K562 (cell line): ENCODE measurements at regions not wholly inside any gene's neighbourhood (a gene's known extent, or its start where the extent isn't known, plus 50 kb on each side); places are given as distances from the start of the nearest gene placed in this dataset.

Source experiments
- COPS2 ChIP-seq: fragments of 450-650 bp; conservative IDR thresholded peaks from 2 replicates; pipeline ENCODE4 v1.6.1; 2016; ENCODE audit warnings: mild to moderate bottlenecking, moderate library complexity
- ESRRB ChIP-seq: fragments of 250-450 bp; sonication (Bioruptor Pico); IDR thresholded peaks from 2 replicates; pipeline ENCODE4 v1.5.0; 2020; ENCODE audit warnings: mild to moderate bottlenecking, moderate library complexity, borderline replicate concordance
- FOXP1 ChIP-seq: sonication (generic); formaldehyde crosslinking; IDR thresholded peaks from 2 replicates; pipeline ENCODE4 v1.8.0; 2022; ENCODE audit warnings: mild to moderate bottlenecking, missing genetic modification reagents
- MCM7 ChIP-seq, 2 experiments: fragments of 450-650 bp; IDR thresholded peaks; 2 replicates each; pipeline ENCODE4 v1.6.1; 2016 to 2018
- NR1H2 ChIP-seq: sonication (generic); formaldehyde crosslinking; IDR thresholded peaks from 2 replicates; pipeline ENCODE4 v1.4.0; 2020; ENCODE audit warnings: mild to moderate bottlenecking, missing genetic modification reagents
- SIX5 ChIP-seq, 2 experiments: IDR thresholded peaks; 2 replicates each; pipeline ENCODE4 v1.6.1; 2011; ENCODE audit warnings: low read length in 2 of 2, borderline replicate concordance in 1 of 2, low read depth in 1 of 2, mild to moderate bottlenecking in 1 of 2, moderate library complexity in 1 of 2; ENCODE audit not compliant: insufficient read depth in 1 of 2
- TBP ChIP-seq: optimal IDR thresholded peaks from 2 replicates; pipeline ENCODE3; 2011; ENCODE audit warnings: low read depth, low read length, improper control_type of control experiment
- ZEB2 ChIP-seq: fragments of 450-650 bp; IDR thresholded peaks from 2 replicates; pipeline ENCODE4 v1.6.1; 2016
- ZKSCAN3 ChIP-seq: fragments of 250-450 bp; sonication (Bioruptor Pico); IDR thresholded peaks from 2 replicates; pipeline ENCODE4 v1.4.0; 2020
- ZNF324 ChIP-seq: fragments of 250-450 bp; sonication (Bioruptor Pico); IDR thresholded peaks from 2 replicates; pipeline ENCODE4 v1.4.0; 2020; ENCODE audit warnings: mild to moderate bottlenecking
- ZNF436 ChIP-seq: fragments of 250-450, 450-650 bp; sonication (Bioruptor Pico); formaldehyde crosslinking; IDR thresholded peaks from 2 replicates; pipeline ENCODE4 v1.7.0; 2020; ENCODE audit warnings: mild to moderate bottlenecking
- TF ChIP-seq, protein P1 (sequence below), 2 experiments: IDR thresholded peaks; 2 replicates each; pipeline ENCODE4 v1.6.1; 2011; ENCODE audit warnings: borderline replicate concordance in 1 of 2, control low read depth in 1 of 2, low read depth in 1 of 2, low read length in 1 of 2, mild to moderate bottlenecking in 1 of 2, mixed read lengths in 1 of 2, moderate library complexity in 1 of 2; ENCODE audit not compliant: insufficient read depth in 1 of 2, insufficient read length in 1 of 2, poor library complexity in 1 of 2, severe bottlenecking in 1 of 2; ENCODE audit errors: extremely low read depth in 1 of 2
- TF ChIP-seq, protein P2 (sequence below): fragments of 450-650 bp; IDR thresholded peaks from 2 replicates; pipeline ENCODE4 v1.6.1; 2016; ENCODE audit warnings: mild to moderate bottlenecking, moderate library complexity
- TF ChIP-seq, protein P3 (sequence below): sonication (generic); formaldehyde crosslinking; IDR thresholded peaks from 2 replicates; pipeline ENCODE4 v1.8.0; 2022; ENCODE audit warnings: missing genetic modification reagents, mild to moderate bottlenecking, moderate library complexity, borderline replicate concordance

DNA sequence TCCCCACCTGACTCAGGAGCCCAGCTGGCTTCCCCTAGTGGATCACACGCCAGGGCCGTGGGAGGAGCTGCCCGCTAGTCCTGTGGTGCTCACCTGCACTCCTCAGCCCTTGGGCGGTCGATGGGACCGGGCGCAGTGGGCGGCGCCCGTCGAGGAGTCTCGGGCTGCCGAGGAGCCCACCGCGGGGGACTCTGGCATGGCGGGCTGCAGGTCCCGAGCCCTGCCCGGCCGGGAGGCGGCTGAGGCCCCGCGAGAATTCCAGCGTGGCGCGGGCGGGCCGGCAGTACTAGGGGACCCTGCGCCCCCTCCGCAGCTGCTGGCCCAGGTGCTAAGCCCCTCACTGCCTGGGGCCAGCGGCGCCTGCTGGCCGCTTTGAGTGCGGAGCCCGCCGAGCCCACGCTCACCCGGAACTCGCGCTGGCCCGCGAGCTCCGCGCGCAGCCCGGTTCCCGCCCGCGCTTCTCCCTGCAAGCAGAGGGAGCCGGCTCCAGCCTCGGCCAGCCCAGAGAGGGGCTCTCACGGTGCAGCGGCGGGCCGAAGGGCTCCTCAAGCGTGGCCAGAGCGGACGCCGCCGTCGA, 367.9 kb downstream of the TYW1 start (continued):
- TF ChIP-seq, protein P1, sequence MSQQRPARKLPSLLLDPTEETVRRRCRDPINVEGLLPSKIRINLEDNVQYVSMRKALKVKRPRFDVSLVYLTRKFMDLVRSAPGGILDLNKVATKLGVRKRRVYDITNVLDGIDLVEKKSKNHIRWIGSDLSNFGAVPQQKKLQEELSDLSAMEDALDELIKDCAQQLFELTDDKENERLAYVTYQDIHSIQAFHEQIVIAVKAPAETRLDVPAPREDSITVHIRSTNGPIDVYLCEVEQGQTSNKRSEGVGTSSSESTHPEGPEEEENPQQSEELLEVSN (IDR thresholded peaks at IDR 0.05; ENCODE audit: borderline replicate concordance in 1 of 2, extremely low read depth in 1 of 2, insufficient read depth in 1 of 2, insufficient read length in 1 of 2, low read depth in 1 of 2, low read length in 1 of 2, poor library complexity in 1 of 2, severe bottlenecking in 1 of 2): peak in 1 of 2 experiments; percentile 50
- TF ChIP-seq ZEB2 (no peak), ZNF324 (no peak), TBP (no peak), NR1H2 (CRISPR knock-in tag) (no peak), ZNF436 (no peak), ESRRB (CRISPR knock-in tag) (no peak), SIX5 (IDR thresholded peaks at IDR 0.05; ENCODE audit: borderline replicate concordance in 1 of 2, insufficient read depth in 1 of 2, low read depth in 1 of 2, low read length in 2 of 2) (no peak), ZKSCAN3 (CRISPR knock-in tag) (no peak), MCM7 (IDR thresholded peaks at IDR 0.05) (no peak), FOXP1 (CRISPR knock-in tag) (no peak), COPS2 (no peak)
- TF ChIP-seq, protein P2, sequence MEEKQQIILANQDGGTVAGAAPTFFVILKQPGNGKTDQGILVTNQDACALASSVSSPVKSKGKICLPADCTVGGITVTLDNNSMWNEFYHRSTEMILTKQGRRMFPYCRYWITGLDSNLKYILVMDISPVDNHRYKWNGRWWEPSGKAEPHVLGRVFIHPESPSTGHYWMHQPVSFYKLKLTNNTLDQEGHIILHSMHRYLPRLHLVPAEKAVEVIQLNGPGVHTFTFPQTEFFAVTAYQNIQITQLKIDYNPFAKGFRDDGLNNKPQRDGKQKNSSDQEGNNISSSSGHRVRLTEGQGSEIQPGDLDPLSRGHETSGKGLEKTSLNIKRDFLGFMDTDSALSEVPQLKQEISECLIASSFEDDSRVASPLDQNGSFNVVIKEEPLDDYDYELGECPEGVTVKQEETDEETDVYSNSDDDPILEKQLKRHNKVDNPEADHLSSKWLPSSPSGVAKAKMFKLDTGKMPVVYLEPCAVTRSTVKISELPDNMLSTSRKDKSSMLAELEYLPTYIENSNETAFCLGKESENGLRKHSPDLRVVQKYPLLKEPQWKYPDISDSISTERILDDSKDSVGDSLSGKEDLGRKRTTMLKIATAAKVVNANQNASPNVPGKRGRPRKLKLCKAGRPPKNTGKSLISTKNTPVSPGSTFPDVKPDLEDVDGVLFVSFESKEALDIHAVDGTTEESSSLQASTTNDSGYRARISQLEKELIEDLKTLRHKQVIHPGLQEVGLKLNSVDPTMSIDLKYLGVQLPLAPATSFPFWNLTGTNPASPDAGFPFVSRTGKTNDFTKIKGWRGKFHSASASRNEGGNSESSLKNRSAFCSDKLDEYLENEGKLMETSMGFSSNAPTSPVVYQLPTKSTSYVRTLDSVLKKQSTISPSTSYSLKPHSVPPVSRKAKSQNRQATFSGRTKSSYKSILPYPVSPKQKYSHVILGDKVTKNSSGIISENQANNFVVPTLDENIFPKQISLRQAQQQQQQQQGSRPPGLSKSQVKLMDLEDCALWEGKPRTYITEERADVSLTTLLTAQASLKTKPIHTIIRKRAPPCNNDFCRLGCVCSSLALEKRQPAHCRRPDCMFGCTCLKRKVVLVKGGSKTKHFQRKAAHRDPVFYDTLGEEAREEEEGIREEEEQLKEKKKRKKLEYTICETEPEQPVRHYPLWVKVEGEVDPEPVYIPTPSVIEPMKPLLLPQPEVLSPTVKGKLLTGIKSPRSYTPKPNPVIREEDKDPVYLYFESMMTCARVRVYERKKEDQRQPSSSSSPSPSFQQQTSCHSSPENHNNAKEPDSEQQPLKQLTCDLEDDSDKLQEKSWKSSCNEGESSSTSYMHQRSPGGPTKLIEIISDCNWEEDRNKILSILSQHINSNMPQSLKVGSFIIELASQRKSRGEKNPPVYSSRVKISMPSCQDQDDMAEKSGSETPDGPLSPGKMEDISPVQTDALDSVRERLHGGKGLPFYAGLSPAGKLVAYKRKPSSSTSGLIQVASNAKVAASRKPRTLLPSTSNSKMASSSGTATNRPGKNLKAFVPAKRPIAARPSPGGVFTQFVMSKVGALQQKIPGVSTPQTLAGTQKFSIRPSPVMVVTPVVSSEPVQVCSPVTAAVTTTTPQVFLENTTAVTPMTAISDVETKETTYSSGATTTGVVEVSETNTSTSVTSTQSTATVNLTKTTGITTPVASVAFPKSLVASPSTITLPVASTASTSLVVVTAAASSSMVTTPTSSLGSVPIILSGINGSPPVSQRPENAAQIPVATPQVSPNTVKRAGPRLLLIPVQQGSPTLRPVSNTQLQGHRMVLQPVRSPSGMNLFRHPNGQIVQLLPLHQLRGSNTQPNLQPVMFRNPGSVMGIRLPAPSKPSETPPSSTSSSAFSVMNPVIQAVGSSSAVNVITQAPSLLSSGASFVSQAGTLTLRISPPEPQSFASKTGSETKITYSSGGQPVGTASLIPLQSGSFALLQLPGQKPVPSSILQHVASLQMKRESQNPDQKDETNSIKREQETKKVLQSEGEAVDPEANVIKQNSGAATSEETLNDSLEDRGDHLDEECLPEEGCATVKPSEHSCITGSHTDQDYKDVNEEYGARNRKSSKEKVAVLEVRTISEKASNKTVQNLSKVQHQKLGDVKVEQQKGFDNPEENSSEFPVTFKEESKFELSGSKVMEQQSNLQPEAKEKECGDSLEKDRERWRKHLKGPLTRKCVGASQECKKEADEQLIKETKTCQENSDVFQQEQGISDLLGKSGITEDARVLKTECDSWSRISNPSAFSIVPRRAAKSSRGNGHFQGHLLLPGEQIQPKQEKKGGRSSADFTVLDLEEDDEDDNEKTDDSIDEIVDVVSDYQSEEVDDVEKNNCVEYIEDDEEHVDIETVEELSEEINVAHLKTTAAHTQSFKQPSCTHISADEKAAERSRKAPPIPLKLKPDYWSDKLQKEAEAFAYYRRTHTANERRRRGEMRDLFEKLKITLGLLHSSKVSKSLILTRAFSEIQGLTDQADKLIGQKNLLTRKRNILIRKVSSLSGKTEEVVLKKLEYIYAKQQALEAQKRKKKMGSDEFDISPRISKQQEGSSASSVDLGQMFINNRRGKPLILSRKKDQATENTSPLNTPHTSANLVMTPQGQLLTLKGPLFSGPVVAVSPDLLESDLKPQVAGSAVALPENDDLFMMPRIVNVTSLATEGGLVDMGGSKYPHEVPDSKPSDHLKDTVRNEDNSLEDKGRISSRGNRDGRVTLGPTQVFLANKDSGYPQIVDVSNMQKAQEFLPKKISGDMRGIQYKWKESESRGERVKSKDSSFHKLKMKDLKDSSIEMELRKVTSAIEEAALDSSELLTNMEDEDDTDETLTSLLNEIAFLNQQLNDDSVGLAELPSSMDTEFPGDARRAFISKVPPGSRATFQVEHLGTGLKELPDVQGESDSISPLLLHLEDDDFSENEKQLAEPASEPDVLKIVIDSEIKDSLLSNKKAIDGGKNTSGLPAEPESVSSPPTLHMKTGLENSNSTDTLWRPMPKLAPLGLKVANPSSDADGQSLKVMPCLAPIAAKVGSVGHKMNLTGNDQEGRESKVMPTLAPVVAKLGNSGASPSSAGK: 0 out of 2 replicates have a peak, but pooled peaks have one; percentile 27
- TF ChIP-seq, protein P3, sequence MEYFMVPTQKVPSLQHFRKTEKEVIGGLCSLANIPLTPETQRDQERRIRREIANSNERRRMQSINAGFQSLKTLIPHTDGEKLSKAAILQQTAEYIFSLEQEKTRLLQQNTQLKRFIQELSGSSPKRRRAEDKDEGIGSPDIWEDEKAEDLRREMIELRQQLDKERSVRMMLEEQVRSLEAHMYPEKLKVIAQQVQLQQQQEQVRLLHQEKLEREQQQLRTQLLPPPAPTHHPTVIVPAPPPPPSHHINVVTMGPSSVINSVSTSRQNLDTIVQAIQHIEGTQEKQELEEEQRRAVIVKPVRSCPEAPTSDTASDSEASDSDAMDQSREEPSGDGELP (CRISPR knock-in tag): 0 out of 2 replicates have a peak, but pooled peaks have one; percentile 11
